Femur (tissue), 1 donor: ENCODE measurements at regions not wholly inside any gene's neighbourhood (a gene's known extent, or its start where the extent isn't known, plus 50 kb on each side); places are given as distances from the start of the nearest gene placed in this dataset.

Source experiments
- DNase-seq: peaks from one replicate; pipeline ENCODE4 v3.0.0-alpha.2; 2017

- no peak for DNase-seq
Observed at GRCh38 chr12:31866523-31866922, 92.7 kb upstream of the RESF1 start.

DNA sequence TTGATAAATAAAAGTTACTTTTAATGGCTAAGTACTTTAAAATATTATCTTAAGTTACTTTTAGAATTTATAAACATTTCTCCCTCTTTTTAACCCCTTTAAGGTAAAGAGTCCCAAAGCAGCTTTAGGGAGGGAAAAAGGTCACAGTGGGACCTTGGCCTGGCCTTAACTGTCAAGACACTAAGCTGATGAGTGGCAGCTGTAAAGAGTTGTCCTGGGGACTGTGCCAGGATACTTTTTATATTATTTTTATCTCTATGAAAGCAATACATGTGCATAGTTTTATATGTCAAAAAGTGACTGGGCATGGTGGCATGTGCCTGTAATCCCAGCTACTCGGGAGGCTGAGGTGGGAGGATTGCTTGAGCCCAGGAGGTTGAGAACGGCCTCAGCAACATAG is 94.2 kb upstream of the RESF1 start:
- DNase-seq = no peak

- no peak for DNase-seq
Observed at GRCh38 chr12:31861360-31861759, 97.9 kb upstream of the RESF1 start.

DNA sequence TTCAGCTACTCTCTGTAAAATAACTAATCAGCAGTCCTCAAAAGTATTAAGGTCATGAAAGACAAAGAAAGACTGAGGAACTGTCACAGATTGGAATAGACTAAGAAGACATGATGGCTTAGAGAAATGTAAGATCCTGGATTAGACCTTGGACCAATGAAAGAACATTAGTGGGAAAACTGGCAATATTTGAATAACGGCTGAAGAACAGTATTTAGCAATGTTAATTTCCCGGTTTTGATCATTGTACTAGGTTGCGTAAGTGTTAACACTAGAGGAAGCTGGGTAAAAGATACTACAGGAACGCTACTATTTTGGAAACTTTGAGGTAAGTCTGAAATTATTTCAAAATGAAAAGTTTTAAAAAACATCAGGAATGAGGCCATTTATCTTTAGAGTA is 98.8 kb upstream of the RESF1 start:
- DNase-seq = no peak

- no peak for DNase-seq
Observed at GRCh38 chr12:31859232-31859977, 99.8 kb upstream of the RESF1 start.

- DNase-seq = no peak
Observed at GRCh38 chr12:31855427-31855826, 103.8 kb upstream of the RESF1 start.

DNA sequence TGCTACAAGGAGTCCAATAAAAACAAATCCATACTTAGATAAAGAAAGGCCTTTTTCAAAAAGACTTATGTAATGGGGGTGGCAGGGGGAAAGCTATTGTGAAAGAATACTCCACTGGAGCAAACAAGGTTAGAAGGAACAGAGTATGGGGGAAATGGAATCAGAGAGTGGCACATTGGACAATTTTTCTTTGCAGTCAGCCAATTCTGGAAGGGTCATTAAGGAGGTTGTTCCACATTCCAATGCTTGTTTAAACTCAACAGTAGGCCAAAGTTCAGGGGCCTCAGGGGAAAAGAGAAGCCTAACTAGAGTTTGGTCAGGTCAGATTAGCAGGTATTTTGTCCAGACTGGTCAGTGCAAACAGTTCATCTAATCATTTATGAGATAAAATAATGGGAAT is 105.2 kb upstream of the RESF1 start:
- no peak for DNase-seq

GRCh38 chr12:31853520-31853919 is 105.7 kb upstream of the RESF1 start:
- DNase-seq = no peak

DNA sequence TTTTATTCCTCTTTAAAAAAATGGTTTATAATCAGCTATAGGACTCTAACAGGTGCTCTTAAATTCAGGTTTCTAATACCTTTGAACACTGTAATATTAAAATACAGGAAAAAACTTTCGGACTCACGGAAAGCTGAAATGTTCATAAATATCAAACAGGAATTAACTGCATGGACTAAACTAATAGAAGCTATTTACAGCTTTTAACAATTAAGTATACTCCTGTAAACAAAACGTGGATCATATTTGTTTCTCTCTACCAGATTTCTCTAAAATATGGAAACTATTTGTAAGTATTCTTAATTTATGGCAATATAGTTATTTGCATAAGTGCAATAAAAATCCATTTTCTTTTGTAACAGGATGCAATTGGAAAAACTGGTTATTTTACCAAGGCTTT is 108.9 kb upstream of the RESF1 start:
- DNase-seq = no peak

- DNase-seq = no peak
Observed at GRCh38 chr12:31849090-31849687, 110.0 kb upstream of the RESF1 start.

DNA sequence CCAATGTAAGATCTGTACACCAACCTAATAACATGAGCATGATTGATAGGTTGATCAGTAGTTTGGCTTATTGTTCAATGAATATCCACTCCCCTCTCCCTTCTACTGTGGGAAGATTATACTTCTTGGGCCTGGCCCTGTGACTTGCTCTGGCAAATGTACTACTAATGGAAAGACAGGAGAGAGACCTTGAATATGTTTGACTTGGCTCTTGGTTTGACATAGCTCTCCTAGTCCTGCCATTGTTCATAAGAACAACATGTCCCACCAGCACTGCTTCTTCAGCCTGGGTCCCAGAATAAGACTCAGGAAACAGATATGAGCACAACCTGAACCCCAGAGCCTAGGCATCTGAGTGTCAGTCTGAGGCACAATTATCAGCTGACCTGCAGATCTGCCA is 112.8 kb upstream of the RESF1 start:
- no peak for DNase-seq

- no peak for DNase-seq
Observed at GRCh38 chr12:31845613-31846322, 113.4 kb upstream of the RESF1 start.

DNA sequence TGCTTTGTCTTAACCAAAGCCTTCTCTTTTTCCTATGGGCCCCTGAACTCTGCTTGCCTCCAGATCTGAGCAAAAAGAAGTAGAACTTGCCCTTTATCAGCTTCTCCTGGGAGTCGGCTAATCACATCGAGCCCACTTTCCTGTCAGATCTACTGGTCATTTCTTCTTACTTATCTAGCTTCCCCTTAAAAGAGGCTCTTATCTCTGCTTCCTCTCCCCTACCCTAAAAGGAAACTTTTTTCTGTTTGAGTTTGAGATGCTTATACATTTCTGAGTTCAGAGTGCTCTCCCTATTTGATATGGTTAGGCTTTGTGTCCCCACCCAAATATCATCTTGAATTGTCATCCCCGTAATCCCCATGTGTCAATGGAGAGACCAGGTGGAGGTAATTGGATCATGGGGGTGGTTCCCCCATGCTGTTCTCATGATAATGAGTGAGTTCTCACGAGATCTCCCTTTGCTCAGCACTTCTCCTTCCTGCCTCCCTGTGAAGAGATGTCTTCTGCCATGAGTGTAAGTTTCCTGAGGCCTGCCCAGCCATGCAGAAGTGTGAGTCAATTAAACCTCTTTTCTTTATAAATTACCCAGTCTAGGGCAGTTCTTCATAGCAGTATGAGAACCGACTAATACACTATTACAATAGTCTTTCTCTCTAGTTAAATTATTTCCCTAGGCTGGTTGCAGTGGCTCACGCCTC is 114.7 kb upstream of the AMN1 start:
- no peak for DNase-seq

GRCh38 chr12:31837913-31838312 is 109.1 kb upstream of the AMN1 start:
- no peak for DNase-seq

- DNase-seq = no peak
Observed at GRCh38 chr12:31835276-31835882, 106.6 kb upstream of the AMN1 start.

- no peak for DNase-seq
Observed at GRCh38 chr12:31834150-31834549, 105.3 kb upstream of the AMN1 start.

DNA sequence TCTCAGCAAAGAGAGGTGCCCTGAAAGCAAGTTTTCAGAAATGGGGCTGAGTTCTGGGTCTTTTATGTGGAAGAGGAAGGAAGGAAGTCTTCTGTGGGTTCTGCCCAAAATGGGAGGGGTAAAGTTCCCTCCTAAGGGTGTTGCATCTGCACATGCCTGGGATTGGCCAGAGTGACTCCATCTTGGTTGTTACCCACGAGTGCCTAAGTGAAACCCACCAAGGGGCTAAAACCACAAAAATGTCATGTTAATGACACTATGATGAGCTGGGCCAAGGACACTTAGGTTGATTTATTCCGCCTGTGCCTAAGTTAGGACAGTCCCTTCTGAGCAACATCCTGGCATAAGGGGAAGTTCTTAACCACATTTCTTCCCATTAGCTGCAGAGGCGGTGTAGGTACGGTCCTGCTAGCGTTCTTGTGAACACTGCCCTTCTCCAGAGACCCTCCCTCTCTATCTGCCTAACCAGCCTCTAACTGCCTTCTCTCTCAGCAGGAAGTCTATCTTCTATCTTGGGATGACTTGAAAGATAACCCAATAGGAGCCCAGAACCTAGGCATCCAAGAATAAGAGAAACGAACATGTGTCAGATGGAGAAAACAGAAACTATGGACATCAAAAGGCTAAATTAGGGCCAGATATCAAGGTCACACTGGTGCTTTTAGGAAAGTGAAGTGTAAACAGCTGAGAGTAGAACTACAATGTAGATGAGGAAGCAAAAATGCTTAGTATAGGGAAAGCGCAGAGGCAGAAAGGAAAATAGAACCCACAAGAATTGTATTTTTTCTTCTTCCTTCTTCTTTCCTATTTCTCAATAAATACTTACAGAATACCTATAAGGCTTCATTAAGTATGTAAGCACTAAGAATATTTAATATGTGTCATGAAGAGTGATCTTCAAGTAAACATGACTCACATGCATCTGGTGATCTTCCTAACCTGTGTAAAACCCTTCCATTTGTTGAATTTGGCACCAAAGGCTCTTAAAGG is 104.2 kb upstream of the AMN1 start:
- peak; percentile 16 for DNase-seq

GRCh38 chr12:31828071-31828470 is 99.2 kb upstream of the AMN1 start:
- no peak for DNase-seq

GRCh38 chr12:31822761-31823160 is 93.9 kb upstream of the AMN1 start:
- DNase-seq = no peak

DNA sequence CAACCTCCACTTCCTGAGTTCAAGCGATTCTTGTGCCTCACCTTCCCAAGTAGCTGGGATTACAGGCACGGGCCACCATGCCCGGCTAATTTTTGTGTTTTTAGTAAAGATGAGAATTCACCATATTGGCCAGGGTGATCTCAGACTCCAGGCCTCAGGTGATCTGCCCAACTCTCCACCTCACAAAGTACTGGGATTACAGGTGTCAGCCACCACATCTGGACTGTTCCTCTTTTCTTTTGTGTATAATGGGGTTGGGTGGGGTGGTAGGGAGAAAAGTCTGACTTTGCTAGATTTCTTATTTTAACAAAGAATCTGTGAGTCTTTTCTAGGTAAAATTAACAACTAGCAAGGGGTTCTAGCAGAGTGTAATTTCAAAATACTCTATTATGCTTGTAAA is 92.7 kb upstream of the AMN1 start:
- DNase-seq = no peak

GRCh38 chr12:31820832-31821231 is 92.0 kb upstream of the AMN1 start:
- DNase-seq = no peak

- no peak for DNase-seq
Observed at GRCh38 chr12:31819427-31819826, 90.6 kb upstream of the AMN1 start.
